Spleen (tissue), 7 donors: ENCODE measurements at regions not wholly inside any gene's neighbourhood (a gene's known extent, or its start where the extent isn't known, plus 50 kb on each side); places are given as distances from the start of the nearest gene placed in this dataset.

Source experiments
- CTCF ChIP-seq, 11 experiments: fragments of 200-600 bp in 7 of 11; fragments of 450-650 bp in 4 of 11; sonication (generic) in 4 of 11; IDR thresholded peaks in 8 of 11; conservative IDR thresholded peaks in 3 of 11; 1 replicate in 7 of 11; 2 replicates in 4 of 11; pipeline versions ENCODE4 v1.4.0 to v1.8.0; 2016 to 2021; ENCODE audit warnings: antibody characterized with exemption in 11 of 11, inconsistent platforms in 4 of 11, mild to moderate bottlenecking in 1 of 11
- POLR2A ChIP-seq, 3 donors: fragments of 450-650 bp; IDR thresholded peaks; one replicate each; pipeline ENCODE4 v1.5.1; 2017; ENCODE audit warnings: antibody characterized with exemption in 3 of 3, mild to moderate bottlenecking in 1 of 3
- POLR2AphosphoS5 ChIP-seq, 3 donors: sonication (generic); formaldehyde crosslinking; IDR thresholded peaks; one replicate each; pipeline ENCODE4 v1.5.1; 2017; ENCODE audit warnings: antibody characterized with exemption in 3 of 3
- donor health status: DM: no; HTN: no; CAD: no; lungs with moderate emphysema.
- donor health status: DM: no; HTN: no; CAD: no.
- donor health status: DM: no; HTN: no; CAD: no.

DNA sequence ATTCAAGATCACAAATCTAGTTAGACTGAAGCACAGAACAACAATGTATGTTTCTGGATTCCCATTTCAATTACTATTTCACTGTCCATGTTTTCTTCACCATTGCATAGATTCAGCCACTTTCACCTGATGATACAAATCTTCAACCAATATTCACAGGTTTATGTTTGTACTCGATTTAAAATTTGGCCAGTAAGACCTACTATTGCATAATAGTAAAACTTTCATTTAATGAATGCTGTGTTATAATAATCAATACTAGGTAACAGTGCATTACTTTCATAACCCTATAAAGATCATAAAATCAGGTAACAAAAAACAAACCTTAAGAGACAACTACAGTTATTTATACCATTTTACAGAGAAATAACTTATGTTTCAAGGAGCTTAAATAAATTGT, 2209.1 kb downstream of the ARAP2 start:
- TF ChIP-seq CTCF (IDR thresholded peaks at IDR 0.05 in 8 of 11, conservative IDR thresholded peaks at IDR 0.05 in 3 of 11) (no peak), POLR2AphosphoS5 (IDR thresholded peaks at IDR 0.05) (no peak), POLR2A (IDR thresholded peaks at IDR 0.05) (no peak)
